Urothelium cell line (cell line): ENCODE measurements at regions not wholly inside any gene's neighbourhood (a gene's known extent, or its start where the extent isn't known, plus 50 kb on each side); places are given as distances from the start of the nearest gene placed in this dataset.

Source experiments
- DNase-seq: peaks from one replicate; pipeline ENCODE4 v3.0.0; 2011; ENCODE audit warnings: low spot score, mixed read lengths
- FAIRE-seq: peaks from 2 replicates; lab custom pipeline; 2011; peaks lifted over from hg19 to GRCh38; lab: Jason Lieb, UNC

DNA sequence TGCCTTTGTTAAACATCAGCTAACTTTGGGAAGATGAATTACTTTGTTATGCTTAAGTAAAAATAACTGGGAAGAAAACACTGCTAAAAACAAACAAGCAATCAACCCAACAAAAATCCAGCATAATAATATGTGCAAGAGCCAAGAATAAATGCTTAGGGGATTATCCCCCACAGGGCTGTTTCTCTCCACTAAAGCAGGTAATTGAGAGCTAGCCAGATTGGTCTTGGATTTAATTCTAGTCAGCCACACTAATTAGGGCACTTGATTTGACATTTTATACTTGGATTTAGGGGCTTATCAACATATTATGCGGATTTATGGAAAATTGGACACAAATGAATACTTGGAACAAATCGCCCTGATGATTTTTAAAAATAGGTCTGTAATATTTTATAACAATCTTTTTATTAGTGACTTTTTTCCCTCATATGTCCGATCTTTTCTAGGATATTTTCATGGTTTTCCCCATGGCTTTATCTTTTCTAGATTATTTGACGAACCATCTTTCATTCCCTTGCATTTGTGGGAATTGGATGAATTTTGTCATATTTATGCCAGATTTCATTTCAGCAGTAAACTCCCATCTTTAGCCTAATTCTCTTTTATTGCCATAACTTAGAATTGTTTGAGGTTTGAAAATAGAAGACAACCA, 199.1 kb upstream of the NXPH2 start:
- FAIRE-seq (no peak), DNase-seq (no peak)

DNA sequence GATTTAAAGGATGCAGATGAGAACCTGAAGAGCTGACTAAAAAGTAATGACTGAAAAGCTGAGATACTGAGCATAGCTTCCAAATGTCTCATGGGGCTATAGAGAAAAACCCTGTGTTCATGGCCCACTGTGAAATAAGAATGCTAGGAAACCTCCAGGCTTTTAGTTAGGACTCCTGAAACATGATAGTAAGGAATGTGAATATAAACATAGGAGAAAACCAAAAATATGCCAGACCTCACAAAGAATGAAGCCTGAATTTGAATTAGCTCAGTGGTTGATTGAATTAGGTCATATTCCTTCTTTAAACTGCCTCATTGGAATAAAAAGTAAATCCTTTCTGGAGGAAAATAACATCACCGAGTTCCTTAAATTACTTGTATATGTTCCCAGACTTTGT, 194.5 kb upstream of the NXPH2 start:
- FAIRE-seq (no peak), DNase-seq (peak; percentile 38)

DNA sequence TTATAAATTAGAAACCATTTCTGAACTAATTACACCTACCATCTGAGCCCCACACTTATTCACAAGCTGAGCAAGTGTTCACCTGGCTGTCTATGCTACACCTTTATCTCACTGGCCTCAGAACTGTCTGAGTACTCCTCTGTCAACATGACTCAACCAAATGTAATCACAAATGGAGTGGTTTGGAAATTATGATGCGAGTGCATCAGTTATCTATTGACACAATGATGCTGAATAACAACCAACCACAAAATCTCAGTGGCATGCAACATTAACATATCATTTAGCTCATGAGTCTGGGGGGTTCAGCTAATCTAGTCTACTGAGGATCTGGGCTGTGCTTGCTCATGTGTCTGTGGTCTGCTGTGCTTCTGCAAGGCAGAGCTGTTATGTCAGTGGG, 184.2 kb upstream of the NXPH2 start:
- no peak for FAIRE-seq
- no peak for DNase-seq

DNA sequence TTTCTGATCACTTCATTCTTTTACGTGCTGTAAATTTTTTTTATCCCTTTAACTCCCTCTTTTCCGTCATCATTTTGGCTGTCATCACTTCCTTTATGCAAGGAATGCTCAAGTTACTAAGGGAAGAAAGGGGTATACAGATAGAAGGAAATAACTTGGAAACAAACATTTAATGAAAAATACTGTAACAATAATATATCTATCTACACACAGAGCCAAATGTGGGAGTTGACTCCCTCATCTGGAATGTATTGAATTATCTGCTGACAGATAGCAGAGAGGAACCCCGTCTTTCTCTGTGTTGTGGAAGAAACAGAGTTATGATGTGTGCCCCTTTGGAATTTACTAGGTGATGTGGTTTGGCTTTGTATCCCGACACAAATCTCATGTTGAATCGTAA, 182.5 kb upstream of the NXPH2 start:
- FAIRE-seq (no peak), DNase-seq (no peak)

DNA sequence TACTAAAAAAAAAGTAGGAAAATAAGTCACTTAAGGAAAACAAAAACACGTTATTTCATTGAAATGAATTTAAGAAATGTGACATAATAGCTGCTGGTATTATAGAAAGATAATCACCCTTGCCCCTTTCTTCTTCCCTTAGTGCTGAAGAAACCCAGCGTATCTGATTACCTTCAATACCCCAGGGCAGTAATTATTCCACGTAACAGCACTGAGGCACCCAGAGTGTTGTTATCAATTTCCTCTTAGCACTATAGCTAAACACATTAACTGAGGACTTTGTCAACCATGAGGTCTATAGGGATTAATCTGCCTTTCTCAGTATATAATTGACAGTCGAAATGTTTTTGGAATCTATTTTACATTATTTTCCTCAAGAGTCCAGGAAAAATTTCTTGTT, 180.0 kb upstream of the NXPH2 start:
- FAIRE-seq: no peak
- DNase-seq: no peak

DNA sequence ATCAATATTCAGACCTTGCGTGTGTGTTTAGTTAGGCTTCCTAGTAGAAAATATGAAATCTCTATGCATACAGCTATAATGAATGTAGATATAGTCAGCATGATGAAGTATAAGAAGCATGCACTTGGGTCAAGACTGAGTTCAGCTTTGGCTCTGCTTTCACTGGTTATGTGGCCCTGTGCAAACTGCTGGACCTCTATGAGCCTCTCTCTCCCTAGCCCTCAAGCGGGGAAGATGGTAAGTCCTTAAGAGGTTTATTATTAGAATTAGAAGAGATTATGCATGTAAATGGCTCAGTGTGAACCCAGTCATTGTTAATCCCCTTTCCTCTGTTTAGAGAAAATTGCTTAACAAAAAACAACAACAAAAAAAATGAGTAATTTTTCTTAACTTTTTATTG, 178.8 kb upstream of the NXPH2 start:
- FAIRE-seq: no peak

DNA sequence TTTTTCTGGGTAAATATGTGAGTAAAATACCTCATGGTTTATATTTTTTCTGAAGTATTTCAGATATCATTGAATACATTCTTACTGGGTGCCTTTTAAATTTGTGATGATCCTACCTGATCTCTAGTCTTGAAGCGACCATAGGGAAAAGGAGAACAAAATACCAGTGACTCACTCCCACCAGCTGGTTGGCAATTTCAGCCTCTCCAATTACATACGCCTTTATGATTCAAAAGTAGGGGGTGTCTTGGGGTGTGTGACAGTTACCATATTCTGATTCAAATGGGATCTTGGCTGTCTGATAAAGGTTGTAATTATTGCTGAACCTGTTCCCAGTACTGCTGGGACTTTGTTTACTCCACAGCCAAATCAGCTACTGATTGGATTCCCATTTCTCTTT, 175.9 kb upstream of the NXPH2 start:
- FAIRE-seq (no peak), DNase-seq (no peak)

More for the DNA sequence above, 178.8 kb upstream of the NXPH2 start:
- DNase-seq: no peak

DNA sequence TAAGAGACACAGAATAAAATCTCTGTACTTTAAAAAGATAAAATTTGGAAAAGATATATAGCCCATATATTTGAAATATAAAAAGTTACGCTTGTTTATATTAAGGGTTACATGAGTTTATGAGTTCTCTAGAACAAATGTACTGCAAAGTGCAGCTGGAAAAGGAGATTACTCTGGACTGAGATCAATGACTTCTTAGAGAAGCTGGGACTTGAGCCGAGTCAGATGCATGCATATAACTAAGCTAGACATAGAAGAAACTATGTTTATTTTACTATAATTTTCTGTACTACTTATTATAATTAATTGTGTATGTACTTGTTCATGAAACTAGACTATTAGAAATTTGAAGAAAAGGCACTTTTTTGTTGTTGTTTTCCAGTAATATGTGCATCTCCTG, 170.3 kb upstream of the NXPH2 start:
- DNase-seq (no peak), FAIRE-seq (no peak)

DNA sequence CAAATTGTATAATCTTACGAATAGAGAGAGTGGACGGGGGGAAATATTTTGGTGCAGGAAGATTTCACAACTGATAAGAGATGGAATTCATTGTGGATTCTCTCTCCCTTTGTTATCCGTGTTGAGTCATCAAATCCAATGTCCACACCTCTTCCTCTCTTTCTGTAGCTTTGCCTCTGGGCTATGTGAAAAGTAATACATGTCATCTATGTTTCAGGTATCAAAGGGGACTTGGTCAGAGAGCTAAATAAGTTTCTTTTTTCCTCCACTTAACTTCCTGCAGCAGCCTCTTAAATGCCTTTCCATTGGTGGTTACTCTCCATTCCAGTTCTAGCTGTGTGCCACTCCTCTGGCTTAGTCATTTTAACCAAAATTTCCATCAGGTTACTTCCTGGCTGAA, 169.3 kb upstream of the NXPH2 start:
- DNase-seq: peak; percentile 43
- no peak for FAIRE-seq

DNA sequence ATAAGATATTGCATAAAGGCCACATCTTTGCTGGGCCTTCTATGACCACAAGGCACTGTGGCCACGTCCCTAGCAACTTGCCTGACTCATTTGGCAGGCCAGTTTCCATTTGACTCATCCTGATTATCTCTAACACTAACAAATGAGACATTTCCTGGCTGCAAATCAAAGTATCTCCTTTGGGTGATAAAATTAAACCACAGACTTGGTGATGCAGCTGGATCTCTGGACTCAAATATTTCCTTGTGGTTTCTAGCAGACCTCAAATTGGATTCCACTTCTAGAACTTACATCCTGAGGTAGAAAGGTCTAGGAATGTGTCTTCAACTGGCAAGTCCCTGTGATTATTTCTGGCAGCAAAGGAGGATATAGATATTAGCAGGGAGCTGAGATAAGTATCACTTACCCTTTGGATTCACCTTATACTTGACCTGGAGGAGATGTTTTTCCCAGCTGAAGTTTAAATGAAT, 167.9 kb upstream of the NXPH2 start:
- FAIRE-seq: peak; percentile 71
- DNase-seq: peak; percentile 79

DNA sequence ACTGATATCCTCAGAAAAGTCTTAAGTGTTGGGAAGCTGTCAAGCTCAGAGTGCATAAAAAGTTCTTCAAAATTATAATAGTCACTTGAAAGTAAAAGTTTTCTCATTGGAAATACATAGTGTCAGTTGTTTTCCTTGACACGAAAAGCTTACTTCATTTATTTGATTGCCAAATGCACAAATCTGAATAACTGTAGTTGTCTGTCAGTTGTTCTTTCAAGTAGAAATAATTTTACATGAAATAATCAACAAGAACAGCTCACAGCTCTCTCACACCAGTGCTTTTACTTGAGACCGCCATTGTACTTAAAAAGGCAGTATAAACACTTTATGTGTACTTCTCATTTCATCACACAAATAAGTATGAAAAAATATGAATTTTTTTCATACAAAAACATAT, 163.3 kb upstream of the NXPH2 start:
- FAIRE-seq: no peak

DNA sequence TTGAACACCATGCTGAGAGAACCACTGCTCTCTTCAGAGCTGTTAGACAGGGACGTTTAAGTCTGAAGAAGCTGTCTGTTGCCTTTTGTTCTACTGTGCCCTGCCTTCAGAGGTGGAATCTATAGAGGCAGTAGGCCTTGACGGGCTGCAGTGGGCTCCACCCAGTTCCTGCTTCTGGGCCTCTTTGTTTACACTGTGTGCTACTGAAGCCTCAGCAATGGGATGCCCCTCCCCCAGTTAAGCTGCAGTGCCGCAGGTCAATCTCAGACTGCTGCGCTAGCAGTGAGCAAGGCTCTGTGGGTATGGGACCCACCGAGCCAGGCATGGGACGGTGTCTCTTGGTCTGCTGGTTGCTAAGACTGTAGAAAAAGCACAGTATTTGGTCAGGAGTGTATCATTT, 162.3 kb upstream of the NXPH2 start:
- DNase-seq: no peak
- no peak for FAIRE-seq

More for the DNA sequence above, 163.3 kb upstream of the NXPH2 start:
- DNase-seq: no peak

DNA sequence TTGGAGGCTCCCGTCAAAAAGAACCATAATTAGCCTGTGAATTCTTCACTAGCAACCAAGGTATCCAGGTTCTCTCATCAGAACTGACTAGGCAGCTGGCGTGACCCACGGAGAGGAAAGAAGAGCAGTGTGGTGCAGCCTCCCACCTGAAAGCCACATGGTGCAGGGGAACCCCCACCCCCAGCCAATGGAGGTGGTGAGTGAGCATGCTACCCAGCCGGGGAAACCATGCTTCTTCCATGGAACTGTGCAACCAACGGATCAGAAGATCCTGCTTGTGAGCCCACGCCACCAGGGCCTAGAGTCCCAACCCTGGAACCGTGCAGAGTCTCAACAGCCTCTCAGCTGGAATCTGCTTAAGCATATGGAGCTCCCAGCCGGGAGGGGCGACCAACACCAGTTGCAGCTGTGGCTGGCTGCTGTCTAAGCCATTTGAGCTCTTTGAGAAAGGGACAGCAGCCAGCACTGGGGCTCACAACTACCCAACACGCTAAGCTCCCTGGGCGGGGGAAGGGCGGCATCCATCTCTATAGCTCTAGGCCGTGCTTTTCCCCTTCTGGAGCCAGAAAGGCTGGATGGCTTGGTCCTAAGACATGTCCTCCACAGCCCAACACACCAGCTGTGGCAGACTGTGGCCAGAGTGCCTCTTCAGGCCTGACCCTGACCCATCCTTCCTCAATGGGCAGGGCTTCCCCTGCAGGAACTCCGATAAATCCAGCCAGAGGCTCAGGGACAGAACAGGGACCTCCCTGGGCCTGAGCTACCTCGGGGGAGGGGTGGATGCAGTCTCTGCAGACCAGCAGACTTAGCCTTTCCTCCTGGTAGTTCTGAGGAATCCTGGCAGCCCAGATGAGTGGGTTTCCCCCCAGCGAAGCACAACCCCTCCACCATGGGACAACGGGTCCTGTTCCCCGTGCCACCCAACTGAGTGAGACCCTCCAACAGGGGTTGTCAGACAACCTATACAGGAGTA, 151.4 kb upstream of the NXPH2 start:
- DNase-seq (no peak), FAIRE-seq (no peak)

DNA sequence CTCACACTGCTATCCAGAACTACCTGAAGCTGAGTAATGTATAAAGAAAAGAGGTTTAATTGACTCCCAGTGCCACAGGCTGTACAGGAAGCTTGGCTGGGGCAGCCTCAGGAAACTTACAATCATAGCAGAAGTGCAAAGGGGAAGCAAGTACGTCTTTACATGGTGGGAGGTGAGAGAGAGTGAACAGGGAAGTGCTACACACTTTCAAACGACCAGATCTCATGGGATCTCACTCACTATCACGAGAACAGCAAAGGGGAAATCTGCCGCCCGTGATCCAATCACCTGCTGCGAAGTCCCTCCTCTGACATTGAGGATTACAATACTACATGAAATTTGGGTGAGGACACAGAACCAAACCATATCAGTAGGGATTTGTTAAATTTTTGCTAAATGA, 150.4 kb upstream of the NXPH2 start:
- no peak for DNase-seq
- FAIRE-seq: no peak

DNA sequence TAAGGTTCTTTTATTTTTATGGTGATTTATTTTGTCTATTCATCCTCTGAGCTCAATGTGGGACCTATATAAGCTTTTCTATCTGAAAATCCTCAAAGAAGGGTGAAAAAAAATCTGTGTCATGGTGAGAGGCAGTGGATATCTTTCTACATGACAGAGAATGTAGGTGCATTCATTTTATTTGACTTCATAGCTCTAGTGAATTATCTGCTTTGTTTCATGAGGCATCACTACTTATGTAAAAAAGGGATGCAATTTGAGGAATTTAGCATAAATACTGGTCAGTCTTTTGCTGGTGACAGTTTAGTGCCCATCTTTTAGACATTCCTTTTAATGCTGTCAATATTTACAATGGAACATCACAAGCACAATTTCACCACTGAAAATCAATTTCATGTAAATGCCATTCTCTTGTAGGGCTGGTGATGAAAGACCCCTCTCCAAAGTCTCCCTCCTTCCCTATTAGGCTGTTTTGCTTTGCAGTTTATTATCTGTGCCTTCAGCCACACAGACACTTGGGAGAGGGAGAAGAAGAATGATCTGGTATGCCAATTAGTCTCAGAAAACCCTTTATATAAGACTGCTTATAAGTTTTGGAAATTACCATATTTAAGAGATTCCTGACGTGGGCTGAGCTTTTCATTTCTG, 148.3 kb upstream of the NXPH2 start:
- DNase-seq (no peak), FAIRE-seq (no peak)

DNA sequence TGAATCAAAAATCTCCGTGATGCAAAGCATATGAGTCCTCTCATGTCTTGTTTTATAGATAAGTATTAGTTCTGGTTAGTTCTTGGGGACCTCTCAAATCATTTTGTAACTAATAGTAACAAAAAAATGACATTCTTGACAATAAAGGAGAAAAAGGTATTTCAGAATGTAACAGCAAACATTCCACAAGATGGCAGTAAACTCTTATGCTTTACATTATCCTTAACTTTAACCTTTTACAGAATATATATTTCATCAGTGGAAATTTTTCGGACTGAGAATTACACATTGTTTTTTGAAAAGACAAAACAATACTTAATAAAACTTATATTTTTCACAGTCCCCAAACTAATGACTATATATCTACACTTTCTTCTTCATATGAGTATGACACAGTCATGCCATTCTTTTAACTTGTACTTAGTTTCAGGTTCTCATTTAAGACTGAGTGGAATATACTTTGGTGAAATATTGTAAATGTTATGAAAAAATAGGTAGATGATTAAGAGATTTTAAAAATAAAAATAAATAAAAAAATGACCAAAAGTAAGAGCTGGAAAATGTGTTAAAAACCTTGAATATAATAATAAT, 142.9 kb upstream of the NXPH2 start:
- DNase-seq (no peak), FAIRE-seq (no peak)

DNA sequence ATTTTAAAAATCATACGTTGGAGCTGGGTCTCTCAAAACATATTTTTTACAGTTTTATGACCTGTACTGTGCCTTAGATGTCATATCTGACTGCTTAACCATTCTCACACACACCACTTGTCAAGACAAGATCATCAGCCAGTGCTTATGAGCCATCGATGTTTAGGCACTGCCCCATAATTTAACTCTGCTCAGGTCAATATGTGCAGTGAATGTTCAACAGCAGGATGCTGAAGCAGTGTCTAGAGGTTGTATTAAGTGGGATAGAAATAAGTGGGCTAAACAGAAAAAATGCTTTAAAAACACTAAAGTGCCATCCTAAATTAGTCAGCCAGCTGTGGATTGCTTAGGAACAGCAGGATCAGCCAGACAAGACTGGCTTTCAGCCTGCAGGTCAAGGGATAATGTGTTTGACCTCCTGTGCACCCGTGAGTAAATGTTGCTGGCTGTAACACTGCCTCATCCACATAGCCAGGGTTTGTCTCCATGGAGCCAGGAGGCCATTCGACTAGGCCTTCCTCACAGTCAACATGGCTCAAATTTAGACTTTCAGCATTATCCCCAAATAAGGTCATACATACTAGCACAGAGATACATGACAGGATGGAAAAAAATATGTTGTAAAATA, 139.0 kb upstream of the NXPH2 start:
- DNase-seq: no peak

DNA sequence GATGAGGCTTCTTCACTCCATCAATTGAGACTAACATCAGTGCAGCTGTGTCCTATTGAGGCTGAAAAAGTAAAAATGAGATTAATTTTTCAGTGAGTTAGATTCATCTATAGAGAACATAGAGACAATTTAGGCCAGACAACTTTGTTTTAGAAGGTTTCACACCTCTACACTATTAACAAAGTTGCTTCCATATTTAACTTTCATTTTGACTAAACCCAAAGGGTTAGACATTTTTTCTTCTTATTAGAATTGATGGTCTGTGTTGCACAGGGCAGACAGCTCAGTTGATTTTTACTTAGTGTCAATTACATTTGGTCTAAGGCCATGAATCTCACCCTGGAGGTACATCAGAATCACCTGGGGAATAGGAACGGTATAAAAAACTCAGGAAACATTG, 130.2 kb upstream of the NXPH2 start:
- no peak for DNase-seq
- no peak for FAIRE-seq

More for the DNA sequence above, 139.0 kb upstream of the NXPH2 start:
- no peak for FAIRE-seq

DNA sequence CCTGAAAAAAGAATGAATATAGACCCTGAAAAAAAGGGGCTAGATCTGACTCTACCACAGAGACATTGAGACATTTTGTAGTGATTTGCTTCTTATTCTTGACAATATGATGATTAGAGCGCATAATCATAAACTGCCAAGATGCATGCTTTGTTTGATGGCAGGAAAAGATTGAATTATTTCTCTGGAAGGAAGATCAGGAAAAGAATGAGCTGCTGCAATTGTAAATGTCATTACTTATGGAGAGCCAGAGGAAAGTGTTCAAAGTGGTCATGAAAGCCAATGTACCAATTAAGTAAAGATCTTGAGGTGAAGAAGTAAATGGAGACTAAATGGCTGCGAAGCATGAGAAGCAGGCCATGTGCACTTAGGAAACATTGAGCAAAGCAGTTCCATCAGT, 126.4 kb upstream of the NXPH2 start:
- FAIRE-seq: no peak
- no peak for DNase-seq

DNA sequence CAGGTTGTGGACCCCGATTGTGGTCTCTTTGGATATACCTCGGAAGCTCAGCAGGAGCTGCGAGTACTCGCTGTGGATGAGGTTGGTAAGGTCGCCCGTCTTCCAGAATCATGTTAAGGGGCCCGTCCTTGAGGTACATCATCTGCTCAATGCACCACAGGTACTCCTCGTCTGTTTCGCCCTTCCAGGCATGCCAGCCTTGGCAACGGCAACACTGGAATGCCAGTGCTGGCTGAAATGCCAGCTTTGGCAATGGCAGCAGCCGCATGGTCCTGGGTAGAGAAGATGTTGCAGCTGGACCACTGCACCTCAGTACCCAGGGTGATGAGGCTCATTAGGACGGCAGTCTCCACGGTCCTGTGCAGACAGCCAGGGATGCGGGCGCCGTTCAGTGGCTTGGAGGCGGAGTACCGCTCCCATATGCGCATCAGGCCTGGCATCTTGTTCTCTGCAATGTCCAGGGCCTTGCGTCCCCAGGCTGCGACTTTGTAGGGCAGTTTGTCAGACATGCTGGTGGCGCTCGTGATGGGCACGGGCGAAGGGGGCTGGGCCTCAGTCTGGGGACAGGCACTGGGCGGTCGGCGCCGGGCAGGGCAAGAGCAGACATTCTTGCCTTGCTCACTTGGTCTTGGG, 122.2 kb upstream of the NXPH2 start:
- DNase-seq: no peak
- FAIRE-seq: peak; percentile 35
